ENCODE measurements at regions not wholly inside any gene's neighbourhood (a gene's known extent, or its start where the extent isn't known, plus 50 kb on each side); places are given as distances from the start of the nearest gene placed in this dataset.
"Not testable (repeated sequence)": the region's sequence is repeated elsewhere in the genome, so short reads cannot be mapped to it uniquely, and the experiment has no call there.

DNA sequence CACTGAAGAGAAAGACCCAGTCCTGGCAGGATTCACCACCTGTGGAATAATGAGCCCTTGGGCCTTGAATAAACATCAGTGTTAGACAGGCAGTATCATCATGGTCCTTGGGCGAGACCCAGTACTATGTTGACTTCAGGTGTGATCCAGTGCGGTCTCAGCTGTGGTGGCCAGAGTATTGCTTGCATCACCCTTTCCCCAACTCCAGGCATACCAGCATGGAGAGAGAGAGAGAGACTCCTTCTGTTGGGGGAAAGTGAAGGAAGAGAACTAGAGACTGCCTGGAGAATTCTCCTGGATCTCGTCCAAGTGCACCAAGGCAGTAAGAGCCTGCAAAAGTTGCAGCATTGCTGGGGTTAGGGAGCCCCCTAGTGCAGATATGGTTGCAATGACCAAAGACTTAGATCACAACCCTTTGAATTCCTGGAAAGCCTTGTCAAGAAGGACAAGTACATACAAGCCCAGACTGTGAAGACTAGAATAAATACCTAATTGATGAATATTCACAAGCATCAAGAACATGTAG, 61.1 kb upstream of the VAMP7 start:
- POLR2A ChIA-PET: no interaction called here
- no peak overlapping the region for H3K4me3 ChIP-seq (ENCODE audit: low read depth, low read length)
- CTCF ChIA-PET: no interaction called here
- DNase-seq (ENCODE audit: low read depth, low spot score): peak; percentile 66
- TF ChIP-seq, protein P1, sequence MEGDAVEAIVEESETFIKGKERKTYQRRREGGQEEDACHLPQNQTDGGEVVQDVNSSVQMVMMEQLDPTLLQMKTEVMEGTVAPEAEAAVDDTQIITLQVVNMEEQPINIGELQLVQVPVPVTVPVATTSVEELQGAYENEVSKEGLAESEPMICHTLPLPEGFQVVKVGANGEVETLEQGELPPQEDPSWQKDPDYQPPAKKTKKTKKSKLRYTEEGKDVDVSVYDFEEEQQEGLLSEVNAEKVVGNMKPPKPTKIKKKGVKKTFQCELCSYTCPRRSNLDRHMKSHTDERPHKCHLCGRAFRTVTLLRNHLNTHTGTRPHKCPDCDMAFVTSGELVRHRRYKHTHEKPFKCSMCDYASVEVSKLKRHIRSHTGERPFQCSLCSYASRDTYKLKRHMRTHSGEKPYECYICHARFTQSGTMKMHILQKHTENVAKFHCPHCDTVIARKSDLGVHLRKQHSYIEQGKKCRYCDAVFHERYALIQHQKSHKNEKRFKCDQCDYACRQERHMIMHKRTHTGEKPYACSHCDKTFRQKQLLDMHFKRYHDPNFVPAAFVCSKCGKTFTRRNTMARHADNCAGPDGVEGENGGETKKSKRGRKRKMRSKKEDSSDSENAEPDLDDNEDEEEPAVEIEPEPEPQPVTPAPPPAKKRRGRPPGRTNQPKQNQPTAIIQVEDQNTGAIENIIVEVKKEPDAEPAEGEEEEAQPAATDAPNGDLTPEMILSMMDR (IDR thresholded peaks at IDR 0.05; ENCODE audit: insufficient read depth, low read length, missing control alignments): peak; percentile 60

DNA sequence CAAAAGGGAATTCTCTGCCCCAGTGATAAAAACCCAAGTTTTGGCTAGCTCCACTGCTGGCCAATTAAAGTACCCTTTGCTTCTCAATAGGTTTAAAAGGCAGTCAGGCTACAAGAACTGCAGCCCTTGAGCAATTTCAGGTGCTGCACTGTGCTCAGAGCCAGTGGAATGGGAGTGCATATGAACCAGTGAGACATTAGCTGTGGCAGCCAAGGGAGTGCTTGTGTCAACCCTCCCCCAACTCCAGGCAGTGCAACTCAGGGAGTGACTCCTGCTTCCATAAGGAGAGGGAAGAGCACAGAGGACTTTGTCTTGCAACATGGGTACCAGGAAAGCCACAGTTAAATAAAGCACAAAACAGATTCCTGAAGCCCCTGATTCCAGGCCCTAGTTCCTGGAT, 61.6 kb upstream of the VAMP7 start:
- ChIA-PET POLR2A (no interaction called here), CTCF (no interaction called here)
- no peak for DNase-seq (ENCODE audit: low read depth, low spot score)
- TF ChIP-seq, protein P1 (IDR thresholded peaks at IDR 0.05; ENCODE audit: insufficient read depth, low read length, missing control alignments): no peak
- no peak overlapping the region for H3K4me3 ChIP-seq (ENCODE audit: low read depth, low read length)

DNA sequence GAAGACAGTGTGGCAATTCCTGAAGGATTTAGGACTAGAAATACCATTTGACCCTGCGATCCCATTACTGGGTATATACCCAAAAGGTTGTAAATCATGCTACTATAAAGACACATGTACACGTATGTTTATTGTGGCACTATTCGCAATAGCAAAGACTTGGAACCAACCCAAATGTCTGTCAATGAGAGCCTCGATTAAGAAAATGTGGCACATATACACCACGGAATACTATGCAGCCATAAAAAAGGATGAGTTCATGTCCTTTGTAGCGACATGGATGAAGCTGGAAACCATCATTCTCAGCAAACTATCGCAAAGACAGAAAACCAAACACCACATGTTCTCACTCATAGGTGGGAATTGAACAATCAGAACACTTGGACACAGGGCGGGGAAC, 66.8 kb upstream of the VAMP7 start:
- CTCF ChIA-PET; DNase-seq (ENCODE audit: low read depth, low spot score); H3K4me3 ChIP-seq (ENCODE audit: low read depth, low read length); POLR2A ChIA-PET: not testable (repeated sequence)

DNA sequence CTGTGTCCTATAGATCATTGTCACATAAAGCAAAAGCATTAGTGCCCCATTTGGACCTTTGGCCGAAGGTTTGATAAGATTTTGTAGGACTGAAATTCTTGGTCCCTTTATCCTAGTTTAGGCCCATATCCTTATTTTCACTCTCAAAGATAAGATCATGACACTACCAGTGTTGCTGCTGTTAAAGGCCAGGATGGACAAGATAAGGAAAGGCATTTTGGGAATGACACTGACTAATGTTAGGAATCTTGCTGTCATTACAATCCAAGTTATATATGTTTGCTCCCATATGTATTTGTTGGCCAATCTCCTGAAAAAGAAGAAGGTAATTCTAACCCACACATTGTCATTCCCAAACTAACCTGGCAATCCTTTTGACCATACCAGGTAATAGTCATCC, 101.3 kb upstream of the VAMP7 start:
- POLR2A ChIA-PET: no interaction called here

DNA sequence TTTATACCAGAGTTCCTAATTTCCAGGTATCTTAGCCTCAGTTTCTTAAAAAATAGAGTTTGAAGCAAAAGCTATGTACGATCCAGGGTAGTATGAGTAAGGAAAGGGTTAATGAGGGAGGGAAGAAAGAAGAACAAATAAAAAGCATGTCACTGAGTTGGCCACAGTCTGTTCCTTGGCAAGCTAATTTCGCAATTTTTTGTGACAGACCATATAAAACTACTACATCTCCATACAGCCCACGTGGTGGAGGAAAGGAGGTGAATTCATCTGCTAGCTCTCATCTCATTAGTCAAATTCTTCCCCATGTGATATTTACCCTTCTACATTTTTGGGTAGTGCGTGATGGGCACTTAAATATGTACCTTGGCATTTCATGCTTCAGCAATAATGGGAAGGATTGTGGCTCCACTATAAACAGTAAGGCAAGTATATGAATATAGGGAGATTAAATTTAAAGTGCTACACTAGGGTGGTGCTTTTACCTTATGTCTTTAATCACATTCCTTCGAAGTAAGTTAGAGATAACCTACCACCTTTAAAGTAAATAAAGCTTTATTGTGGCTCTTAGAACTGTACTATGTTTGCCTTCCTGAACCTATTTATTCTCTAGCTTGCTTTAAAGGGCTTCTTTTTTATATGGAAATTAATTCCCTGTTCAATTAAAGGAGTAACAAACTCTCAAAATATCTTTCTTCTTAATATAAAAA, 102.1 kb upstream of the VAMP7 start:
- no peak for DNase-seq (ENCODE audit: low read depth, low spot score)
- ChIA-PET POLR2A (no interaction called here), CTCF (no interaction called here)
- H3K4me3 ChIP-seq (ENCODE audit: low read depth, low read length): no peak overlapping the region
- TF ChIP-seq, protein P1 (IDR thresholded peaks at IDR 0.05; ENCODE audit: insufficient read depth, low read length, missing control alignments): no peak

More for the DNA sequence above, 101.3 kb upstream of the VAMP7 start:
- TF ChIP-seq, protein P1 (IDR thresholded peaks at IDR 0.05; ENCODE audit: insufficient read depth, low read length, missing control alignments): no peak
- H3K4me3 ChIP-seq (ENCODE audit: low read depth, low read length): no peak overlapping the region
- CTCF ChIA-PET: no interaction called here
- no peak for DNase-seq (ENCODE audit: low read depth, low spot score)

DNA sequence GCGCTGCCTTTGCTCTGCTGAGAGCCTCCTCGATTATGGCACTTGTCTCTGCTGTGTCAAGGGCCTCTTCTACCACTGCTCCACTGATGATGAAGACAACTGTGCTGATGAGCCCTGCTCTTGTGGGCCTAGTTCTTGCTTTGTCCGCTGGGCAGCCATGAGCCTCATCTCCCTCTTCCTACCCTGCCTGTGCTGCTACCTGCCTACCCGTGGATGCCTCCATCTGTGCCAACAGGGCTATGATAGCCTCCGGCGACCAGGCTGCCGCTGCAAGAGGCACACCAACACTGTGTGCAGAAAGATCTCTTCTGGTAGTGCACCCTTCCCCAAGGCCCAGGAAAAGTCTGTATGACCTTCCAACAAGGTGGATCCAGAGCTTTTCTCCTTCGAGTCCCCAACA, 106.8 kb upstream of the VAMP7 start:
- no peak overlapping the region for H3K4me3 ChIP-seq (ENCODE audit: low read depth, low read length)
- ChIA-PET POLR2A (no interaction called here), CTCF (no interaction called here)
- TF ChIP-seq, protein P1 (IDR thresholded peaks at IDR 0.05; ENCODE audit: insufficient read depth, low read length, missing control alignments): no peak
- no peak for DNase-seq (ENCODE audit: low read depth, low spot score)

All from AG04449 (cell line).